ENCODE measurements at regions not wholly inside any gene's neighbourhood (a gene's known extent, or its start where the extent isn't known, plus 50 kb on each side); places are given as distances from the start of the nearest gene placed in this dataset.

DNA sequence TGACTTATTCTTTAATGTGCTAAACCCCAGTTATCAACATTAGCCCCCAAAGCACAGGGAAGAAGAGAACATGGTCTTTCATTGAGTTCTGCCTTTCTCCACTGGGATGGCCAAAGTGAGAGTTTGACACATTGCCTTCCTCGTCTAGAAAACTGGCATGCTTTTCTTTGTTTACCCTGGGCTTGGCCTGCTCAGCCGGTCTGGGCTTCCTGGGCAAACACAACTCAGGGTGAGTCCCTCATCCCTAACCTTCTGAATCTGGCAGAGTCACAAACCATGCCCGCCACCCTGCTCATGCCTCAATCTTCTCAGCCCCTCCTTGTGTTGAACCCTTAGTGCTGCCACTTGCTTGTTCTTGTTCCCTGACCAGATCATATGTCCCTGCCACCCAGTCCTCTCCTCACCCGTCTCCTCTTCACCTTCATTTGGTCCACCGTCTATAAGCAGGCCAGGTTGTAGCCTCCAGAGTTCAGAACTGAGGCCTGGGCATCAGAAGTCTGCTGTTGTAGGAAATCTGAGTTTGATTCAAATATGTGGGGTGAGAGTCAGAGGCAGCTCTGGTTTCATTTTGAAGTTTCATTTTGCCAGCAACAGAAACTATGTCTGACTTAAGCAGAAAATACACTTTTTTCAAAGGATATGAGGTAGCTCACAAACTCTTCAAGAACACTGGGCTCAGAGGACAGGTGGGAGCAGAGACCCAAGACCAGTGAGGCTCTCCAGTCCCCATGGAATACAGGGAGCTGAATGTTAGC is 217.6 kb downstream of the NDUFS4 start:
- TF ChIP-seq CTCF (IDR thresholded peaks at IDR 0.05) (no peak), POLR2A (IDR thresholded peaks at IDR 0.05) (no peak), EP300 (IDR thresholded peaks at IDR 0.05) (no peak)
- Histone ChIP-seq H3K27me3 (no peaks in the 10 kb centered on the region), H3K36me3 (no peaks in the 10 kb centered on the region), H3K27ac (no peak overlapping the region), H3K4me3 (no peak overlapping the region), H3K4me1 (no peaks in the 10 kb centered on the region), H3K9me3 (no peaks in the 10 kb centered on the region)
- no peak for DNase-seq (ENCODE audit: low spot score in 2 of 2)
- WGBS, 2 donors = 77 to 84% methylated on average over 5 of the region's 5 CpGs

GRCh38 chr5:53779541-53779981 is 219.1 kb downstream of the NDUFS4 start:
- no peak overlapping the region for H3K27ac ChIP-seq
- no peak overlapping the region for H3K4me3 ChIP-seq
- 28 to 31% methylated on average over 4 of the region's 4 CpGs for WGBS, 2 donors
- no peak for TF ChIP-seq POLR2A (IDR thresholded peaks at IDR 0.05)
- no peak for TF ChIP-seq CTCF (IDR thresholded peaks at IDR 0.05)
- TF ChIP-seq EP300 (IDR thresholded peaks at IDR 0.05) = no peak
- DNase-seq (ENCODE audit: low spot score in 2 of 2) = peak in 1 of 2 donors; percentile 10
- H3K27me3 ChIP-seq = no peaks in the 10 kb centered on the region
- no peaks in the 10 kb centered on the region for H3K4me1 ChIP-seq
- no peaks in the 10 kb centered on the region for H3K9me3 ChIP-seq
- no peaks in the 10 kb centered on the region for H3K36me3 ChIP-seq

GRCh38 chr5:53782620-53783019 is 222.2 kb downstream of the NDUFS4 start:
- Histone ChIP-seq H3K36me3 (no peaks in the 10 kb centered on the region), H3K9me3 (no peaks in the 10 kb centered on the region), H3K27me3 (no peaks in the 10 kb centered on the region), H3K4me3 (no peak overlapping the region), H3K4me1 (no peaks in the 10 kb centered on the region), H3K27ac (no peak overlapping the region)
- WGBS, 2 donors = 91 to 94% methylated on average over 4 of the region's 4 CpGs
- TF ChIP-seq POLR2A (IDR thresholded peaks at IDR 0.05) (no peak), EP300 (IDR thresholded peaks at IDR 0.05) (no peak), CTCF (IDR thresholded peaks at IDR 0.05) (no peak)
- DNase-seq (ENCODE audit: low spot score in 2 of 2) = no peak

GRCh38 chr5:53783624-53784228 is 223.3 kb downstream of the NDUFS4 start:
- Histone ChIP-seq H3K27me3 (no peaks in the 10 kb centered on the region), H3K4me1 (no peaks in the 10 kb centered on the region), H3K27ac (no peak overlapping the region), H3K36me3 (no peaks in the 10 kb centered on the region), H3K9me3 (peaks cover 0 to 9% (median 0%) of the 10 kb centered on the region in 4 donors), H3K4me3 (no peak overlapping the region)
- DNase-seq (ENCODE audit: low spot score in 2 of 2) = no peak
- WGBS, 2 donors = 75 to 79% methylated on average over 11 of the region's 11 CpGs
- TF ChIP-seq POLR2A (IDR thresholded peaks at IDR 0.05) (no peak), EP300 (IDR thresholded peaks at IDR 0.05) (no peak), CTCF (IDR thresholded peaks at IDR 0.05) (no peak)

DNA sequence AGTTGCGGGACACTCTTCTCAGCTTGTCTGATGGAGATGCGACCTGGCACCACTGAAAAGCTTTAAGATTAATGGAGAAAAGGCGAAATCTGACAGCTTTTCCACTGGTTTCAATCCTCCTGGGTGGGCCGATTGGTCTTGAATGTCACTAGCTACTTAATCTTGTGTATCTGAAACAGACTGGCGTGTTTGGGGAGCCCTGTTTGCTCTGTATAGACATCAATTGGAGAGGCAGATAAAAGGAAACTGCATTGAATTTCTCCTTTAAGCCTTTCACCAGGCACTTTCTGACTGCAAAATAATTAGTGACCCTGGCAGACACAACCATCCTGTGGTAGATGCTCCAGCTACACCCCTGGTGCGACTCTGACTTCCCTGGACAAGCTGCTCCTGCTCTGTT is 224.2 kb downstream of the NDUFS4 start:
- Histone ChIP-seq H3K4me1 (no peaks in the 10 kb centered on the region), H3K27me3 (no peaks in the 10 kb centered on the region), H3K4me3 (no peak overlapping the region), H3K27ac (no peak overlapping the region), H3K36me3 (no peaks in the 10 kb centered on the region), H3K9me3 (peaks cover 0 to 9% (median 0%) of the 10 kb centered on the region in 4 donors)
- no peak for DNase-seq (ENCODE audit: low spot score in 2 of 2)
- WGBS, 2 donors = 70 to 74% methylated on average over 6 of the region's 6 CpGs
- no peak for TF ChIP-seq EP300 (IDR thresholded peaks at IDR 0.05)
- TF ChIP-seq POLR2A (IDR thresholded peaks at IDR 0.05) = no peak
- TF ChIP-seq CTCF (IDR thresholded peaks at IDR 0.05) = no peak
